ENCODE measurements at regions not wholly inside any gene's neighbourhood (a gene's known extent, or its start where the extent isn't known, plus 50 kb on each side); places are given as distances from the start of the nearest gene placed in this dataset.
"Not testable (repeated sequence)": the region's sequence is repeated elsewhere in the genome, so short reads cannot be mapped to it uniquely, and the experiment has no call there.

GRCh38 chr3:72027728-72028127 lies 242.8 kb upstream of the PROK2 start:
- not testable (repeated sequence) for DNase-seq

- no peak for DNase-seq
These were observed 237.1 kb upstream of the PROK2 start for GRCh38 chr3:72022027-72022426.

- no peak for DNase-seq
These were observed 236.6 kb upstream of the PROK2 start for GRCh38 chr3:72021531-72021930.

GRCh38 chr3:72018343-72018984 lies 233.5 kb upstream of the PROK2 start:
- no peak for DNase-seq

GRCh38 chr3:72017935-72018334 lies 233.0 kb upstream of the PROK2 start:
- no peak for DNase-seq

GRCh38 chr3:72017311-72017710 lies 232.4 kb upstream of the PROK2 start:
- no peak for DNase-seq

GRCh38 chr3:72015463-72015862 lies 230.5 kb upstream of the PROK2 start:
- no peak for DNase-seq

- DNase-seq: no peak
These were observed 228.1 kb upstream of the PROK2 start for GRCh38 chr3:72013084-72013483.

- DNase-seq: no peak
These were observed 227.4 kb upstream of the PROK2 start for GRCh38 chr3:72012363-72012762.

- DNase-seq: no peak
These were observed 226.5 kb upstream of the PROK2 start for GRCh38 chr3:72011485-72011884.

GRCh38 chr3:72009851-72010443 lies 225.0 kb upstream of the PROK2 start:
- DNase-seq: no peak

- DNase-seq: no peak
These were observed 223.5 kb upstream of the PROK2 start for GRCh38 chr3:72008226-72008996.

- DNase-seq: no peak
These were observed 221.9 kb upstream of the PROK2 start for GRCh38 chr3:72006631-72007556.

- DNase-seq: no peak
These were observed 219.9 kb upstream of the PROK2 start for GRCh38 chr3:72004749-72005292.

GRCh38 chr3:72003936-72004335 lies 219.0 kb upstream of the PROK2 start:
- no peak for DNase-seq

- DNase-seq: no peak
These were observed 216.8 kb upstream of the PROK2 start for GRCh38 chr3:72001758-72002157.

- no peak for DNase-seq
These were observed 214.2 kb upstream of the PROK2 start for GRCh38 chr3:71998995-71999673.

- no peak for DNase-seq
These were observed 212.2 kb upstream of the PROK2 start for GRCh38 chr3:71997066-71997653.

GRCh38 chr3:71994906-71995305 lies 210.0 kb upstream of the PROK2 start:
- no peak for DNase-seq

- DNase-seq: no peak
These were observed 209.3 kb upstream of the PROK2 start for GRCh38 chr3:71994203-71994602.

GRCh38 chr3:71991681-71992080 lies 206.7 kb upstream of the PROK2 start:
- DNase-seq: no peak

GRCh38 chr3:71991046-71991445 lies 206.1 kb upstream of the PROK2 start:
- DNase-seq: no peak

Data from 8988T (cell line).